HEK293 (cell line): ENCODE measurements at regions not wholly inside any gene's neighbourhood (a gene's known extent, or its start where the extent isn't known, plus 50 kb on each side); places are given as distances from the start of the nearest gene placed in this dataset.
"Not testable (repeated sequence)": the region's sequence is repeated elsewhere in the genome, so short reads cannot be mapped to it uniquely, and the experiment has no call there.

ENCODE experiments used
- CTCF ChIP-seq: fragments of 450-650 bp; formaldehyde crosslinking; IDR thresholded peaks from 2 replicates; pipeline ENCODE4 v1.5.1; 2016; ENCODE audit warnings: missing biosample characterization, missing genetic modification characterization
- REST ChIP-seq: fragments of 450-650 bp; formaldehyde crosslinking; IDR thresholded peaks from 2 replicates; pipeline ENCODE4 v1.5.1; 2016; ENCODE audit warnings: missing biosample characterization, missing genetic modification characterization
- TF ChIP-seq, protein P1 (sequence below): fragments of 450-650 bp; formaldehyde crosslinking; IDR thresholded peaks from 2 replicates; pipeline ENCODE4 v1.5.1; 2017; ENCODE audit warnings: missing biosample characterization, missing genetic modification characterization

DNA sequence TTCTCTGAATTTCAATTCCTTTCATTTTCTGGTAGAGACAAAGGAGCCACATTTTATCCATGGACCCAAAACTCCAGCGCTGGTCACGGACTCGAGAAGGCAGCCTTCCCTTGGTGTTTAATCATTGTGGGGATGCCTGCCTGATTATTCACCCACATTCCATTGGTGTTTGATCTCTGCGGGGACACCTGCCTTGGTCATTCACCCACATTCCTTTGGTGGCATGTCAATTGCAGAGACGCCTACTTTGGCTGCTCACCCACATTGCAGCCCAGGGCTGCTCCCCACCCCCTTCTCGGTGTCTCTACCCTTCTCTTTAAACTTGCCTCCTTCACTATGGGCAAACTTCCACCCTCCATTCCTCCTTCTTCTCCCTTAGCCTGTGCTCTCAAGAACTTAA lies 780.7 kb upstream of the POU3F4 start:
- not testable (repeated sequence) for TF ChIP-seq CTCF (tag by site-specific recombination); REST
- TF ChIP-seq, protein P1, sequence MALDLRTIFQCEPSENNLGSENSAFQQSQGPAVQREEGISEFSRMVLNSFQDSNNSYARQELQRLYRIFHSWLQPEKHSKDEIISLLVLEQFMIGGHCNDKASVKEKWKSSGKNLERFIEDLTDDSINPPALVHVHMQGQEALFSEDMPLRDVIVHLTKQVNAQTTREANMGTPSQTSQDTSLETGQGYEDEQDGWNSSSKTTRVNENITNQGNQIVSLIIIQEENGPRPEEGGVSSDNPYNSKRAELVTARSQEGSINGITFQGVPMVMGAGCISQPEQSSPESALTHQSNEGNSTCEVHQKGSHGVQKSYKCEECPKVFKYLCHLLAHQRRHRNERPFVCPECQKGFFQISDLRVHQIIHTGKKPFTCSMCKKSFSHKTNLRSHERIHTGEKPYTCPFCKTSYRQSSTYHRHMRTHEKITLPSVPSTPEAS (tag by site-specific recombination): not testable (repeated sequence)
